MM.1S (cell line): ENCODE measurements at regions not wholly inside any gene's neighbourhood (a gene's known extent, or its start where the extent isn't known, plus 50 kb on each side); places are given as distances from the start of the nearest gene placed in this dataset.

Experiments used
- CTCF ChIP-seq: fragments of 300-600 bp; sonication (generic); IDR thresholded peaks from 2 replicates; pipeline ENCODE4 v1.5.1; 2016; ENCODE audit warnings: antibody characterized with exemption, low read length, mixed read lengths
- EZH2phosphoT487 ChIP-seq: fragments of 300-600 bp; sonication (generic); IDR thresholded peaks from 2 replicates; pipeline ENCODE4 v1.6.1; 2018; ENCODE audit warnings: antibody characterized with exemption, low read length

- TF ChIP-seq CTCF (no peak), EZH2phosphoT487 (no peak)
Measured at GRCh38 chr4:94063084-94063483, 144.6 kb upstream of the SMARCAD1 start.
